GM11168 (cell line): ENCODE measurements at regions not wholly inside any gene's neighbourhood (a gene's known extent, or its start where the extent isn't known, plus 50 kb on each side); places are given as distances from the start of the nearest gene placed in this dataset.

Source experiments
- in situ Hi-C: fragments of 300-500 bp; cut with MboI; formaldehyde crosslinking; loops from one replicate; pipeline ENCODE4 v1.12.0; 2022; ENCODE audit warnings: low sequenced_read_pairs; ENCODE audit not compliant: unreplicated experiment

DNA sequence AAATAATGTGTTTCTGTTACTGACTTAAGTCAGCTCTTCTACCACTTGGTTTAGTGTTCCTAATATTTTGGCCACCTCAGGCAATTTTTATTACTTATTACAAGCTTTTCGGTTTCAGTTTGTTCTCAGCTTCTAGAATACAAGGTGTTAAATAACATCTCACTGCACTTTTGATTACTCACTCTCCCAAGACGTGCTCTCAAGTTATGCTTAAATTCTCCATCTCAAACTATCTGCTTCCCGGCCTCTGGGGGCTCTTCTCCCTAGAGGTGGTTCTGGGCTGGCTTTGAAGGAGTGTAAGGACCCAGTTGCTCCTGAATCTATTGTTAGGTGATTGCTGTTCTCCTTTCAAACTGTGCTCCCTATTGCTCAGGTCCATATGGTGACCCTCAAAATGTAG lies 193.9 kb upstream of the DDHD1 start:
- in situ Hi-C loops, result no loop called here

DNA sequence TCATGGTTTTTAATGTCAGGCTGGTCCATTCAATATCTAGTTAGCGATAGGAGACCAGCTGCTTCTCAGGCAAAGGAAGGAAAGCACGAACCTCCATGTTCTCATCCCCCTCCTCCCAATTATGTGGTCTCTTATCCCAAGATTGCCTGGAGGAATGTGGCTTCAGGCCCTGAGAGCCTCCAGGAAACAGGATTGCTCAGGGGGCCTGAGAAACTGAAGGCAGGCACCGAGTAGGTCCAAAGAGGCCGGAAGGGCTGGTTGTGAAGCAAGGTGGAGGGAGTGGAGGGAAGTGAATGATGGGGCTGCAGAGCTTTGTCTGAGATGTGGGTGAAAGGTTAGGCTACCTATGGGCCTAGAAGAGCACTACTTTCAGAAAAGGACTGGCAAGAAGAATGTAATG lies 188.2 kb upstream of the DDHD1 start:
- in situ Hi-C loops, result no loop called here

DNA sequence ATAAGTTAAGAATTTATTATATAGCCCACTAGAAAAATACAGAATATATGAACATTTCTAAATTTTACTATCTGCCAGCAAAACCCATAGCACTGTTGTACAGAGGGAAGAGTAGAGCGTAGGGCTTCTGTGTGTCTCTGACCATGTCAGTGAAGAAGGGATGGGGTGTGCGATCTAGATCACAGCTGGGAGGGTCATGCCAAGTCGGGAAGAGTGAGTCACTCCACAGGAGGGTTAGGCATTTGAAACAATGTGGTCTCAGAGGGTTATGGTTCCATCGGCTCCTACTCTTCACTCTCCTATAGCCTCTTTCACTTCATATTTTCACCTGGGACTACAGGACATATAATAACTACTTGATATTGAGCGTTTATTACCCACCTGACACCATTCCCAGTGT lies 185.1 kb upstream of the DDHD1 start:
- in situ Hi-C loops, result no loop called here

DNA sequence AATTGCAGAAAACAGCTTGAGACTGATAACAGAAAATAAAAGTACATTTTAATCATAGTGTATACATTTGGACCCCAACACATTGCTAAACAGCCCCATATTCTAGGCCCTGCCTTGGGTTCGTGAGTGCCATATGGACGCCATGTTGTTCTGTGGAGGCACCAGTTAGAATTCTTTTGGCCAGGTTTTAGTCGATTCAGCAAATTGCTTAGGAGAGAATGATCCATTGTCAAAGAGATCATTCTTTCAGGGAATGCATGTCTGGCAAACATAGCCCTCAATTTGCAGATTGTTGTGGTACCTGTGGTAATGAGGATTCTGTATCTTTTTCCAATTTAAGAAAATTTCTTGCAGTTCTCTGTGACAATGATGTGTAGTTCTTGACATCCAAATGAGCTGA lies 183.6 kb upstream of the DDHD1 start:
- in situ Hi-C loops, result no loop called here

DNA sequence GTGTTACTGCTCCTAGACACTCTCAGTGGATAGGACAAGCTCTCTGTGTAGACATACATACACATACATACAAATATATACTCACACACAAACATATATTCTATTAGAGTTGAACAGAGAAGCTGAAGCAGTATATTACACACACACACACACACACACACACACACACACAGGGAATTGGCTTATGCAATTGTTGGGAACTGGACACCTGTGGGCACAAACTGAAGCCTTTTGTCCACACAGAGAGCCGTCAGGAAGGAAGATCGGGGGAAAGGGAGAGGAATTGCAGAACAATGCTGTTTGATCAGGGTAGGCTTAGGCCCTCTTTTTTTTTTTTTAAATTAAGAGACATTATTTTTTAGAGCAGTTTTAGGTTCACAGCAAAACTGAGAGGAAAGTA lies 180.7 kb upstream of the DDHD1 start:
- in situ Hi-C loops, result no loop called here

DNA sequence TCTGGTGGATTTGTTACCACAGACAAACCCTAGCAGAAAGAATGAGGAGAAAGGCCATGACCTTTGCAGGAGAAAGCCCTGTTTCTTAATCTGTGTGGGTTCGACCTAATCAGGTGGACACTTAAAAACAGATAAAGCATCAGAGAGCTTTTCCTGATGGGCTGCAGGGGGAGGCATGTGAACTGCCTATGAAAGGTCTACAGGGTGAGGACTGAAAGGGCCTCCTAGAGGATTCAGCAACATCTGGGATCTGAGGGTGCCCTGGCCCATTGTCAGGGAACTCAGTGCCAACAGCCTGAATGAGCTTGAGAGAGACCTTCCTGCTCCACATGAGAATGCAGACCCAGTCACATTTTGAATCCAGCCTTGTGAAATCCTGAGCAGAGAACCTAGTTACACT lies 178.8 kb upstream of the DDHD1 start:
- in situ Hi-C loops, result no loop called here

DNA sequence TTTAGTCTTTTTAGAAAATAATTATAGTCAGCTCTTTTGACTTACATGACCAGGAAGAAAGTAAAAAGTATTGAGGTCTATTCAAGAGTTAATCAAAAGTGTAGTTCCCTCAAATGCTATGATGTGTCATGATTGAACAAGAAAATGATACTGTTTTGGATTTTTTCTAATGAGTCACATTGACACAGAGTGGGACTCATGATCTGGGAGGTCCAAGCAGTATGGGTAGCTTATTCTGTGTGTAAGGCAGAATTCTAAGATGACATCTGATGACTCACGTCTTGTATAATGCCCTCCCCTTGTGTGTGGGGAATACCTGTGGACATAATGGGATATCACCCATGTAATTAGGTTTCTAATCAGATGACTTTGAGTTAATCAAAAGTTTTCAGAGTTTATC lies 178.1 kb upstream of the DDHD1 start:
- in situ Hi-C loops, result no loop called here

DNA sequence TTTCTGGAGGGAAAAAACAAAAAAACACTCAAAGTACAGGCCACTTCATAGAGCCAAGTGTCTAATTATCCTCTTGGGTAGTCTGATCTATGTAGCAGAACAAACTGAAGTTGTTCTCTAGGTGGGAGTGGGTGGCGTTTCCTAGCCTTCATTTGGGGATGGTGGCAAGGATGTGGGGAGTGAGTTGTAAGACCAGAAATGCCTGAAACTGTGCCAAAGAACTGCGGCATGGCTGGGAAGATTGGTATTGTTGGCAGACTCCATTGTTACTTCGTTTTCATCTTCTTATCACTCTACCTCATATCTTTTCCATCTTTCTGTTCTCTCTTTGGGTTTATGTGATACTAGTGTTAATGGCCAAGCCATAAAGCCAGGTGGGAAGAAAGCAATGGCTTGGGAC lies 177.3 kb upstream of the DDHD1 start:
- in situ Hi-C loops, result no loop called here

DNA sequence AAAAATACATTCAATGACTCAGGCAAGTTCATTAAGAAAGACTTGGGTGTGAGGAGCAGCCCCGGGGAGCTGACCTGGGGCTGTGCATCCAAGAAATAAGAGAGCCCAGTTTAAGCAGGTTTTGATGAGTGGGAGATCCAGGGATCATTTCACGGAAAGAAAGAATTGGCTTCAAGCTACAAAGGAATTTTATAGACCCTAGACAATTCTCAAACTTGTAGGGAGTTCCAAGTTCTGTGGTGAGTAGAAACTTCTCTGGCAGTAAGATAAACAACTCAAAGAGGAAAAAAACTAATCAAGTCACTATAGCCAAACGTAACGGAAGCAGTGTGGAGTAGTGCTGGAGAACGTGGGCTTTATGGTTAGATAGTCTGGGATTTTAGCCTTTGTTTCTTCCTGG lies 175.7 kb upstream of the DDHD1 start:
- in situ Hi-C loops, result no loop called here

DNA sequence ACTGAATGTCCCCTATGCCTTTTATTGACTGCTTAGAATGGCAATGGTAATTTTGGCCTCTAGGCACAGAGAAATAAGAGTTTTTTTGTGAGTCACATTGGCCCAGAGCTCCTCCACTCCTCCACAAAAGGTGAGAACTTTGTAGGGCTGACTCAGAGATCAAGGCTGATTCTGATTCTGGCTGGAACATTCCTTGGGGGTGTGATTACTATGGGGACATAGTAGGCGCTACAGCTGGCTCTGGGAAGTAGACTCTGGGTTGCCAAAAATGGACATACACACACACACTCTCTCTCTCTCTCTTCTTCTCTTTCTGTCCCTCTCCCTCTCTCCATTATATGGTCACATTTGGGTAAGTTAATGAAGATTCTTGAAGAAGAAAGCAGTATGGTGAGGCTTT lies 174.6 kb upstream of the DDHD1 start:
- in situ Hi-C loops, result no loop called here

DNA sequence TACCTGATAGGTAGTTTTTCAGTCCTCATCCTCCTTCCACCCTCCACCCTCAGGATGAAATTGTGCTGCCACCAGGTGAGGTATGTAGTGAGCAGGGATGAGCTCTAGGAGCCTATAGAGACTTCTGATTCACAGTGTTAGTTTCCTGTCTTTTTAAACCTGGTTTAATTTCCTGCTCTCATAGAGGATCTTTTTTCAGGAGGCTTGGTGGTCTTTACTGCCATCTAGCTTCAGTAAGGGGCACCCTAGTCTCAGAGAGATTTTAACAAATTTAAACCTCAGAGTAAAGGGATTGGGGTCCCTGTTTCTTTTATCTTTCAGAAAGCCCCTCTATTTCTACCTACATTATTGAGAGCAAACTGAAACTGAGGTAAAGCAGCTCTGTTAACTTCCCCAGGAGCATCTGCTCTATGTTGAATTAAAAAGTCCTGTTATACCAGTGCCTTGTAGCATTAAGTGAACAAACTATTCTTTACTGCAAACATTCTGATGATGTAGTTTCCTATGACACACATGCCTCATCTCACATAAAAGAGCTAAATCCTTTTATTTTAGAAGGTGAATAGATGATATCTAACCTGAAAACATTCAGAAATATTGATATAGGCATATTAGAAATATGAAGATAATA lies 172.2 kb upstream of the DDHD1 start:
- in situ Hi-C loops, result no loop called here

DNA sequence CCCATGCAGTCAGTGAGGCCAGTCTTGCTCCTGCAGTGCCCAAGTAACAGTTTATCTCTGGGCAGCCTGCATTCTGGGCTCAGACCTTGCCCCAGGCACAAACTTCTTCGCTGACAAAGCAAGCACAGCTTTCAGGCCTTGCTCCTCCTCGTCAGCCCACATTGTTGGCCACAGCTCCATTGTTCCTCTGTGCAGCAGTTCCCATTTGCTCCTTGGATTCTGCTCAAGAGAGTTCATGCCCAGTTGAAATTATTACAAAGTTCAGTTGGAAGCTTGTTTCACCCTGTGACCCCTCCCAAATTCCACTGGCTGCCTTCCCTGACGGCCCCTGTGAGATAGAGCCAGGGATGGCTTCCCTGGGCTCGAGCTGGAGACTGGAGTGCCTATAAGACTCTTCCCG lies 163.4 kb upstream of the DDHD1 start:
- in situ Hi-C loops, result loop anchor here (25.0 kb wide), 1 partner anchor 504 kb away; no protein-coding TSS in a partner anchor

DNA sequence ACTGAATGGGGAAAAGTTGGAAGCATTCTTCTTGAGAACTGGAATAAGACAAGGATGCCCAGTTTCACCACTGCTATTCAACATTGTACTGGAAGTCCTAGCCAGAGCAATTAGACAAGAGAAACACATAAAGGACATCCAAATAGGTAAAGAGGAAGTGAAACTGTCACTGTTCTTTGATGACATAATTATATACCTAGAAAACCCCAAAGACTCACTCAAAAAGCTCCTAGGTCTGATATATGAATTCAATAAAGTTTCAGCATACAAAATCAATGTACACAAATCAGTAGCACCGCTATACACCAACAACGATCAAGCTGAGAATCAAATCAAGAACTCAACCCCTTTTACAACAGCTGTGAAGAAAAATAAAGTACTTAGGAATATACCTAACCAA lies 157.3 kb upstream of the DDHD1 start:
- in situ Hi-C loops, result loop anchor here (25.0 kb wide), 1 partner anchor 498 kb away; no protein-coding TSS in a partner anchor

DNA sequence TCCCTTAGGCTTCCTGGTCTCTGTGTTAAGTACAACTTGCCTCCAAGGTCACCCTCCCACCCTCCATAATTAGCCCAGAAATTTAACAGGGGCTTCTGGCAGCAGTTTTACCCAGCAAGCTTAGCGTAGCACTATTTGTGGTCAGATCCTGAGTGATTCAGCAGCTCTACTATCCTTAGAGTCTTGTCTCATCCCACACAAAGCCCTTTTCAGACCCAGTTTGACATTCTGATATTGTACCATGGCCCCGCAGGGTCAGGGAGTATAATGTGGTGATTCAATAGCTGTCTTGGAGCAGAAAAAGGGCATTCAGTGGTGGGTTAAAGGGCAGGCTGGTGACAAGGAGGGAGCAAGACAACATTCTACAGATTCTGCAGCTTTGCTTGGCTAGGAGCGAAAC lies 153.8 kb upstream of the DDHD1 start:
- in situ Hi-C loops, result loop anchor here (25.0 kb wide), 1 partner anchor 495 kb away; no protein-coding TSS in a partner anchor

DNA sequence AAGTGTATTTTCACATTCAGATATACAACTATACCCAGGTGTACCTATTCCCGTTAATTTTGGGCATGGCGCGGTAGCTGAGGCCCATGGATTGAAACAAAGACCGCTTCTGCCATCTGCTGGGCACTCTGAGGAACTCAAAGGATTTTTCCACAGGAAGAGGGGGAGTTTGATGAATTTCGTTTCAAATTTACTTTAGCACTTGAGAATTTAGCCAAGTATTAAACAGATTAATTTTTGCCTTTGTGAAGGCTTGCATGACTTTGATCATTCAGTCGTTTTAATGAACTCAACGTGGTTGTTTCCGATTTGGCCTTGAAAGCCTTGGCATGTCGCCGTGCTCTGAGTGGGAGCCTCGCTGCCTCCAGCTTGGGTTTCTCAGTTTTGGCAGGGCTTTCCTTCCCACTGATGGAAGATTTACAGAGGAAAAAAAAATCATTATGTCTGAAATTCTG lies 153.2 kb upstream of the DDHD1 start:
- in situ Hi-C loops, result loop anchor here (25.0 kb wide), 1 partner anchor 494 kb away; no protein-coding TSS in a partner anchor

DNA sequence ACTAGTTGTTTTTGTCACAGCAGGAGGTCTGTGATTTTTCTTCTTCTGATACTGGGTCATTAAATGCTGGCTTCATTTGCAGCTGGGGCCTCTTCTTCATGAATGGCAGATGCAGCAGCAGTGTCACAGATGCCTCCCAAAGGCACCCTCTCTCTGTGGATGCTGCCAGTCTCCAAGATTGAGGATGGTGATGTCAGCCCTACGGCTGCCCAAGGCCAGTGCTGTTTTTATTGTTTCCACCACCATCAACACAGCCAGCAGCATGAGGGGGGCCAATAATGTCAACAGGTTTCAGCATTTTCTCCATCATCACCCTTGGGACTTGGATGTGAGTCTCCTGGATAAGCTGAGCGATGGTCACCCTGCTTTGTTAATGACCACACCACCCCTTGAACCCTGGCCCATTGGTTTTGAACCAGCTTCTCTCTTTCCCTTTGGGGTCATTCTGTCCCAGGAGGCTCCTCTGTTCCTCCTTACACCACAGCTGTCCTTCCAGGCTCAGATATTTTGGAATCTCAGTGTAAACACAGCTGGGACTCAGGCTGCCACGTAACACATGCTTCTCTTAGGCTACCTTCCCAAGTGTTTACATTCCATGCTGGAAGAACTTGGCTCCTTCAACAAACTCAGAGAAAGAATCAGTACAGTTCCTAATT lies 151.7 kb upstream of the DDHD1 start:
- in situ Hi-C loops, result loop anchor here (25.0 kb wide), 1 partner anchor 493 kb away; no protein-coding TSS in a partner anchor

DNA sequence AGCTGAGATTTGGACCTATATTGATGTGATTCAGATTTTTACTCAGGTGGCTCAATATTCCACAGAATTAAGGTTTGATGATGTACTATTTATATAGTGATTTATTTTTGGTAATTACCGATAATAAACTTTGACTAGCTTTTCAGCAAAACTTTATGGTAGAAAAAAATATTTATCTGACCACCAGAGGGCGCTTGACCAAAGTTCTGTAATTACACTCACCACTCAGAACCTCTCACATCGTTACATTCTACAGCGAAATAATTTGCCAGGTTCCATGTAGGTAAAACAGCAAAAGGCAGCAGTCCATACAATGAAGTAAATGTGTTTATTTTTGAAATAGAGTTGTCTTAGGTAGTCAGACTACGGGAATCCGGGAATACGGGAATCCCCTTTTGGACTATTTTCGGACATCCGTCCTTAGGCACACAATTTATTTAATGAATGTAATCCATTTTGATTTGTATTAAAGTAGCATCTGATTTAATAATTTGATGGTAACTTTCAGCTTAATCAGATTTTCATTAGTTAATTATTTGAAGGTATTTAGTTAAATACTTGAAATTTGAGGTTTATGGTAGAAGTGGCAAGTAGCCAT lies 143.0 kb upstream of the DDHD1 start:
- in situ Hi-C loops, result no loop called here

DNA sequence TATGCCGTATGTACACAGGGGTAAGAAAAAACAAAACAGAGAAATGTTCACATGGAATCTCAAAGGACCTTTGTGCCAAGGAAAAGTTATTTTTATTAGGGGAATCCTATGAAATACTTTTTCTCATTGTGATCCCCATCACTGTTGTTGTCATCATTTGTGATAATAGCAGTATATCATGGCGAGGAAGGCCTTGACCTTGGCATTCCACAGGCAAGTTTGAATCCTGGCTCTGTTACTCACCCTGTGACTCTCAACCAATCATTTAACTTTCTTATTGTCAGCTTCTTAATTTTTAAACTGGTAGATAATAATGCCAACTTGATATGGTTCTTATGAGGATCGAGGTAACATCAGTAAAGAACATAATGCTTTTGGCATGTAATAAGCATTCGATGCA lies 142.2 kb upstream of the DDHD1 start:
- in situ Hi-C loops, result no loop called here

DNA sequence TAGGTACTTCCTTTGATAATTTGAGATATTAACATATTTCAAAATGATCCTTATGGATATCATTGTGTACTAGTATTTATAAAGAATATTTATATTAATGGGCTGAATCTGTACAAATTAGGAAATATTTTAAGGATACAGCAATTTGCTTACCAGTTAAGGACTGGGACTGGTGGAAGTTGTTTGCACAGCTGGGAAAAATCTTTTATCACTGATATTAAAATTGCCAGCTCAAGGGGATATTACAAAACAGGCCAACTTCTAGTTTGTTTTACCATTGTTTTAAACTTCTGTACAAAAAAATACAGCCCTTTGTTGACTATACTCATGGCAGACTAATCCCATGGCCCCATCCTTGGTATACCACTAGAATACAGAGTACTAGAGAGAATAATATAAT lies 133.2 kb upstream of the DDHD1 start:
- in situ Hi-C loops, result no loop called here

DNA sequence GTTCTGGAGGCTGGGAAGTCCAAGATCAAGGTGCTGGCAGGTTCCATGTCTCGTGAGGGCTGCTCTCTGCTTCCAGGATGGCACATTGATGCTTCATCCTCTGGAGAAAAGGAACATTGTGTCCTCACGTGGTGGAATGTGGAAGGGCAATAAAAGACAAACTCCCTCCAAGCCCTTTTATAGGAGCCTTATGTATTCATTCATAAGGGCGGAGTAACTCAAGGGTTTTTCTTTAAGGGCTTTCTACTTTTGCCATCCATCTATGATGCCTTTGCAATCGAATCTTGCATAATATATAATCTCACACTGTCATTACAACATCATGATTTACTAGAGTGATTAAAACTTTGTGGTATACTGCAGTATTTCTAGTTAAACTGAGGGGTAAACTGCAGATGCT lies 132.7 kb upstream of the DDHD1 start:
- in situ Hi-C loops, result no loop called here

DNA sequence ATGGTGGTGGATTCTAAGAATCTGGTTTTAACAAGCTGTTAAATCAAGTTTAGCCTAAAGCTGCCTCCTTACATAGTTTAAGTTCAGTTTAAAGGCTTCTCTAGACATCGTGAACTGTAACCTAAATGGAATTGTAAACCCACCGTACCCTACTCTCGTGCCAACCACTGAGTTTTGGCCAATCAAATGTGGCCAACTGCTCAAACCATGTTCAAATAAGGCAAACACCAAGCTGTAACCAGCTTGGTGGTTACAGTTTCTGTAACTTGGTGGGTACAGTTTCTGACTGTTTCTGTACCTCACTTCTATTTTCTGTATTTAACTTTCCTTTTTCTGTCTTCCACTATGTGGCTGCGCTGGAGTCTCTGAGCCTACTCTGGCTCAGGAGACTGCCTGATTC lies 131.9 kb upstream of the DDHD1 start:
- in situ Hi-C loops, result no loop called here
